ENCODE measurements at regions not wholly inside any gene's neighbourhood (a gene's known extent, or its start where the extent isn't known, plus 50 kb on each side); places are given as distances from the start of the nearest gene placed in this dataset.

GRCh38 chr5:35308421-35308820, 78.1 kb upstream of the PRLR start:
- H3K9me3 ChIP-seq (ENCODE audit: control insufficient read depth in 2 of 3, low read length in 3 of 3), result no peaks in the 10 kb centered on the region
- CTCF ChIA-PET, result no interaction called here
- Mint-ChIP-seq H3K4me1 (no peaks in the 10 kb centered on the region), H3K36me3 (no peaks in the 10 kb centered on the region), H3K27me3 (peaks cover 2 to 36% (median 7%) of the 10 kb centered on the region in 5 donors), H3K27ac (no peak overlapping the region), H3K4me3 (no peak overlapping the region), H3K9me3 (peaks cover 0 to 2% (median 0%) of the 10 kb centered on the region in 11 donors)
- no peak overlapping the region for H3K4me3 ChIP-seq (ENCODE audit: low read length)
- POLR2A ChIA-PET, result no interaction called here
- no peaks in the 10 kb centered on the region for H3K36me3 ChIP-seq (ENCODE audit: control insufficient read depth in 2 of 3, insufficient read depth in 3 of 3, low read length in 3 of 3)
- H3K27me3 ChIP-seq (ENCODE audit: control insufficient read depth in 2 of 2, insufficient read depth in 2 of 2, low read length in 2 of 2), result no peaks in the 10 kb centered on the region
- intact Hi-C loops (cut with micrococcal nuclease), result no loop called here
- H3K27ac ChIP-seq (ENCODE audit: low read depth, low read length), result no peak overlapping the region
- ATAC-seq (no peak), DNase-seq (no peak)
- no peaks in the 10 kb centered on the region for H3K4me1 ChIP-seq (ENCODE audit: control insufficient read depth in 2 of 2, insufficient read depth in 2 of 2, low read length in 2 of 2)

- Histone ChIP-seq H3K4me1 (ENCODE audit: control insufficient read depth in 2 of 2, insufficient read depth in 2 of 2, low read length in 2 of 2) (no peaks in the 10 kb centered on the region), H3K36me3 (ENCODE audit: control insufficient read depth in 2 of 3, insufficient read depth in 3 of 3, low read length in 3 of 3) (no peaks in the 10 kb centered on the region), H3K27me3 (ENCODE audit: control insufficient read depth in 2 of 2, insufficient read depth in 2 of 2, low read length in 2 of 2) (no peaks in the 10 kb centered on the region), H3K9me3 (ENCODE audit: control insufficient read depth in 2 of 3, low read length in 3 of 3) (no peaks in the 10 kb centered on the region), H3K4me3 (ENCODE audit: low read length) (no peak overlapping the region), H3K27ac (ENCODE audit: low read depth, low read length) (no peak overlapping the region)
- DNase-seq (no peak), ATAC-seq (no peak)
- CTCF ChIA-PET, result no interaction called here
- Mint-ChIP-seq H3K9me3 (peaks cover 0 to 2% (median 0%) of the 10 kb centered on the region in 11 donors), H3K27ac (no peak overlapping the region), H3K4me1 (no peaks in the 10 kb centered on the region), H3K36me3 (no peaks in the 10 kb centered on the region), H3K4me3 (no peak overlapping the region), H3K27me3 (peaks cover 0 to 31% (median 7%) of the 10 kb centered on the region in 5 donors)
- intact Hi-C loops (cut with micrococcal nuclease), result no loop called here
- POLR2A ChIA-PET, result no interaction called here
Measured at GRCh38 chr5:35306716-35307365, 76.6 kb upstream of the PRLR start.

- Histone ChIP-seq H3K4me3 (ENCODE audit: low read length) (no peak overlapping the region), H3K9me3 (ENCODE audit: control insufficient read depth in 2 of 3, low read length in 3 of 3) (no peaks in the 10 kb centered on the region), H3K4me1 (ENCODE audit: control insufficient read depth in 2 of 2, insufficient read depth in 2 of 2, low read length in 2 of 2) (no peaks in the 10 kb centered on the region), H3K27ac (ENCODE audit: low read depth, low read length) (no peak overlapping the region), H3K36me3 (ENCODE audit: control insufficient read depth in 2 of 3, insufficient read depth in 3 of 3, low read length in 3 of 3) (no peaks in the 10 kb centered on the region), H3K27me3 (ENCODE audit: control insufficient read depth in 2 of 2, insufficient read depth in 2 of 2, low read length in 2 of 2) (no peaks in the 10 kb centered on the region)
- no peaks in the 10 kb centered on the region for H3K4me1 Mint-ChIP-seq
- ChIA-PET POLR2A (no interaction called here), CTCF (no interaction called here)
- H3K27ac Mint-ChIP-seq, result no peak overlapping the region
- intact Hi-C loops (cut with micrococcal nuclease), result no loop called here
- H3K9me3 Mint-ChIP-seq, result peaks cover 0 to 5% (median 0%) of the 10 kb centered on the region in 11 donors
- peaks cover 0 to 25% (median 12%) of the 10 kb centered on the region in 5 donors for H3K27me3 Mint-ChIP-seq
- no peaks in the 10 kb centered on the region for H3K36me3 Mint-ChIP-seq
- no peak for DNase-seq
- no peak overlapping the region for H3K4me3 Mint-ChIP-seq
- ATAC-seq, result no peak
Measured at GRCh38 chr5:35305336-35306020, 75.2 kb upstream of the PRLR start.

GRCh38 chr5:35304291-35304690, 74.0 kb upstream of the PRLR start:
- H3K27me3 ChIP-seq (ENCODE audit: control insufficient read depth in 2 of 2, insufficient read depth in 2 of 2, low read length in 2 of 2), result no peaks in the 10 kb centered on the region
- ATAC-seq (no peak), DNase-seq (no peak)
- Mint-ChIP-seq H3K4me3 (no peak overlapping the region), H3K36me3 (no peaks in the 10 kb centered on the region), H3K27me3 (peaks cover 0 to 25% (median 10%) of the 10 kb centered on the region in 5 donors), H3K4me1 (no peaks in the 10 kb centered on the region), H3K27ac (no peak overlapping the region), H3K9me3 (peaks cover 0 to 7% (median 0%) of the 10 kb centered on the region in 11 donors)
- H3K9me3 ChIP-seq (ENCODE audit: control insufficient read depth in 2 of 3, low read length in 3 of 3), result no peaks in the 10 kb centered on the region
- intact Hi-C loops (cut with micrococcal nuclease), result no loop called here
- H3K4me1 ChIP-seq (ENCODE audit: control insufficient read depth in 2 of 2, insufficient read depth in 2 of 2, low read length in 2 of 2), result no peaks in the 10 kb centered on the region
- H3K27ac ChIP-seq (ENCODE audit: low read depth, low read length), result no peak overlapping the region
- ChIA-PET CTCF (no interaction called here), POLR2A (no interaction called here)
- no peak overlapping the region for H3K4me3 ChIP-seq (ENCODE audit: low read length)
- no peaks in the 10 kb centered on the region for H3K36me3 ChIP-seq (ENCODE audit: control insufficient read depth in 2 of 3, insufficient read depth in 3 of 3, low read length in 3 of 3)

GRCh38 chr5:35303152-35303551, 72.9 kb upstream of the PRLR start:
- Mint-ChIP-seq H3K27me3 (peaks cover 0 to 25% (median 10%) of the 10 kb centered on the region in 5 donors), H3K36me3 (no peaks in the 10 kb centered on the region), H3K9me3 (peaks cover 0 to 7% (median 0%) of the 10 kb centered on the region in 11 donors), H3K27ac (no peak overlapping the region), H3K4me3 (no peak overlapping the region), H3K4me1 (no peaks in the 10 kb centered on the region)
- intact Hi-C loops (cut with micrococcal nuclease), result no loop called here
- no peaks in the 10 kb centered on the region for H3K36me3 ChIP-seq (ENCODE audit: control insufficient read depth in 2 of 3, insufficient read depth in 3 of 3, low read length in 3 of 3)
- no peak for DNase-seq
- H3K27me3 ChIP-seq (ENCODE audit: control insufficient read depth in 2 of 2, insufficient read depth in 2 of 2, low read length in 2 of 2), result no peaks in the 10 kb centered on the region
- H3K4me3 ChIP-seq (ENCODE audit: low read length), result no peak overlapping the region
- POLR2A ChIA-PET, result no interaction called here
- H3K27ac ChIP-seq (ENCODE audit: low read depth, low read length), result no peak overlapping the region
- H3K4me1 ChIP-seq (ENCODE audit: control insufficient read depth in 2 of 2, insufficient read depth in 2 of 2, low read length in 2 of 2), result no peaks in the 10 kb centered on the region
- ATAC-seq, result no peak
- CTCF ChIA-PET, result no interaction called here
- H3K9me3 ChIP-seq (ENCODE audit: control insufficient read depth in 2 of 3, low read length in 3 of 3), result no peaks in the 10 kb centered on the region

- peaks cover 2 to 20% (median 10%) of the 10 kb centered on the region in 5 donors for H3K27me3 Mint-ChIP-seq
- ChIA-PET CTCF (no interaction called here), POLR2A (no interaction called here)
- H3K27ac ChIP-seq (ENCODE audit: low read depth, low read length), result no peak overlapping the region
- H3K36me3 Mint-ChIP-seq, result no peaks in the 10 kb centered on the region
- H3K9me3 ChIP-seq (ENCODE audit: control insufficient read depth in 2 of 3, low read length in 3 of 3), result no peaks in the 10 kb centered on the region
- H3K4me3 ChIP-seq (ENCODE audit: low read length), result no peak overlapping the region
- intact Hi-C loops (cut with micrococcal nuclease), result no loop called here
- no peaks in the 10 kb centered on the region for H3K27me3 ChIP-seq (ENCODE audit: control insufficient read depth in 2 of 2, insufficient read depth in 2 of 2, low read length in 2 of 2)
- no peaks in the 10 kb centered on the region for H3K36me3 ChIP-seq (ENCODE audit: control insufficient read depth in 2 of 3, insufficient read depth in 3 of 3, low read length in 3 of 3)
- DNase-seq (no peak), ATAC-seq (no peak)
- no peak overlapping the region for H3K27ac Mint-ChIP-seq
- H3K4me3 Mint-ChIP-seq, result no peak overlapping the region
- H3K9me3 Mint-ChIP-seq, result peaks cover 0 to 7% (median 0%) of the 10 kb centered on the region in 11 donors
- no peaks in the 10 kb centered on the region for H3K4me1 Mint-ChIP-seq
- H3K4me1 ChIP-seq (ENCODE audit: control insufficient read depth in 2 of 2, insufficient read depth in 2 of 2, low read length in 2 of 2), result no peaks in the 10 kb centered on the region
Measured at GRCh38 chr5:35302544-35302943, 72.3 kb upstream of the PRLR start.

- Histone ChIP-seq H3K27me3 (ENCODE audit: control insufficient read depth in 2 of 2, insufficient read depth in 2 of 2, low read length in 2 of 2) (no peaks in the 10 kb centered on the region), H3K4me3 (ENCODE audit: low read length) (no peak overlapping the region), H3K9me3 (ENCODE audit: control insufficient read depth in 2 of 3, low read length in 3 of 3) (no peaks in the 10 kb centered on the region), H3K36me3 (ENCODE audit: control insufficient read depth in 2 of 3, insufficient read depth in 3 of 3, low read length in 3 of 3) (no peaks in the 10 kb centered on the region), H3K4me1 (ENCODE audit: control insufficient read depth in 2 of 2, insufficient read depth in 2 of 2, low read length in 2 of 2) (no peaks in the 10 kb centered on the region), H3K27ac (ENCODE audit: low read depth, low read length) (no peak overlapping the region)
- intact Hi-C loops (cut with micrococcal nuclease), result no loop called here
- H3K27me3 Mint-ChIP-seq, result peaks cover 2 to 19% (median 10%) of the 10 kb centered on the region in 5 donors
- no peaks in the 10 kb centered on the region for H3K4me1 Mint-ChIP-seq
- ChIA-PET CTCF (no interaction called here), POLR2A (no interaction called here)
- ATAC-seq, result no peak
- H3K4me3 Mint-ChIP-seq, result no peak overlapping the region
- H3K27ac Mint-ChIP-seq, result no peak overlapping the region
- H3K36me3 Mint-ChIP-seq, result no peaks in the 10 kb centered on the region
- peaks cover 0 to 13% (median 2%) of the 10 kb centered on the region in 11 donors for H3K9me3 Mint-ChIP-seq
- DNase-seq, result no peak
Measured at GRCh38 chr5:35297755-35298154, 67.5 kb upstream of the PRLR start.
